ENCODE measurements at regions not wholly inside any gene's neighbourhood (a gene's known extent, or its start where the extent isn't known, plus 50 kb on each side); places are given as distances from the start of the nearest gene placed in this dataset.

DNA sequence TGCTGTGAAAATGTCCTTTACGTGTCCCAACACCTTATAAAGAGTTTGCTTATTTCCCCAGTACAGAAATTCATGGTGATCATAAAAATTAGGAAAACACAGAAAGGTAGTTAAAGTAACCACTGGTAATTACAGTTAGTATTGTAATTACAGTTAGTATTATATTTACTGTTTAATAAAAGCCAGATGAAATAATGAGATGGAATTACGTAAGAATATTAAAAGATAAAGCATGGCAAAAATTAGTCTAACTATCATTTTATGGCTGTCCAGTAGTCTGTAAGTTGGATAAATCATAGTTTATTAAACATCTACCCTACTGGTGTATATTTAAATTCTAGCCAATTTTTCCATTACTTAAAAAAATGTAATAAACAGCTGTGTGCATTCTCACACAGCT, 638.8 kb downstream of the ACTR3B start:
- Histone ChIP-seq H3K36me3 (ENCODE audit: control insufficient read depth, insufficient read depth, low read length) (no peaks in the 10 kb centered on the region), H3K9me3 (ENCODE audit: control insufficient read depth, insufficient read depth, low read depth, low read length) (peaks cover 11% of the 10 kb centered on the region; the same call in 1 of the 2 replicates), H3K4me3 (ENCODE audit: low read depth in 2 of 2, low read length in 2 of 2) (no peak overlapping the region), H3K4me1 (ENCODE audit: control insufficient read depth, insufficient read depth, low read length) (no peaks in the 10 kb centered on the region), H3K27ac (ENCODE audit: low read length) (no peak overlapping the region), H3K27me3 (ENCODE audit: control insufficient read depth, insufficient read depth, low read length) (no peaks in the 10 kb centered on the region)
- ChIA-PET POLR2A (no interaction called here), CTCF (no interaction called here)
- DNase-seq (ENCODE audit: low read depth, low spot score) (no peak), ATAC-seq (no peak)
- intact Hi-C loops (cut with micrococcal nuclease; ENCODE audit: unreplicated experiment) (no loop called here), in situ Hi-C loops (cut with HindIII; ENCODE audit: low pct_unique_long_range_greater_than_20kb, low sequenced_read_pairs) (no loop called here)
- BruUV-seq (replicated peaks): no TSS peak
- no peak for TF ChIP-seq POLR2AphosphoS5 (IDR thresholded peaks at IDR 0.05; ENCODE audit: low read depth, low read length)
- TF ChIP-seq, protein P1, sequence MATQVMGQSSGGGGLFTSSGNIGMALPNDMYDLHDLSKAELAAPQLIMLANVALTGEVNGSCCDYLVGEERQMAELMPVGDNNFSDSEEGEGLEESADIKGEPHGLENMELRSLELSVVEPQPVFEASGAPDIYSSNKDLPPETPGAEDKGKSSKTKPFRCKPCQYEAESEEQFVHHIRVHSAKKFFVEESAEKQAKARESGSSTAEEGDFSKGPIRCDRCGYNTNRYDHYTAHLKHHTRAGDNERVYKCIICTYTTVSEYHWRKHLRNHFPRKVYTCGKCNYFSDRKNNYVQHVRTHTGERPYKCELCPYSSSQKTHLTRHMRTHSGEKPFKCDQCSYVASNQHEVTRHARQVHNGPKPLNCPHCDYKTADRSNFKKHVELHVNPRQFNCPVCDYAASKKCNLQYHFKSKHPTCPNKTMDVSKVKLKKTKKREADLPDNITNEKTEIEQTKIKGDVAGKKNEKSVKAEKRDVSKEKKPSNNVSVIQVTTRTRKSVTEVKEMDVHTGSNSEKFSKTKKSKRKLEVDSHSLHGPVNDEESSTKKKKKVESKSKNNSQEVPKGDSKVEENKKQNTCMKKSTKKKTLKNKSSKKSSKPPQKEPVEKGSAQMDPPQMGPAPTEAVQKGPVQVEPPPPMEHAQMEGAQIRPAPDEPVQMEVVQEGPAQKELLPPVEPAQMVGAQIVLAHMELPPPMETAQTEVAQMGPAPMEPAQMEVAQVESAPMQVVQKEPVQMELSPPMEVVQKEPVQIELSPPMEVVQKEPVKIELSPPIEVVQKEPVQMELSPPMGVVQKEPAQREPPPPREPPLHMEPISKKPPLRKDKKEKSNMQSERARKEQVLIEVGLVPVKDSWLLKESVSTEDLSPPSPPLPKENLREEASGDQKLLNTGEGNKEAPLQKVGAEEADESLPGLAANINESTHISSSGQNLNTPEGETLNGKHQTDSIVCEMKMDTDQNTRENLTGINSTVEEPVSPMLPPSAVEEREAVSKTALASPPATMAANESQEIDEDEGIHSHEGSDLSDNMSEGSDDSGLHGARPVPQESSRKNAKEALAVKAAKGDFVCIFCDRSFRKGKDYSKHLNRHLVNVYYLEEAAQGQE (IDR thresholded peaks at IDR 0.05; ENCODE audit: insufficient read depth in 1 of 2, low read depth in 2 of 2, low read length in 1 of 2): no peak
- TF ChIP-seq SIN3A (IDR thresholded peaks at IDR 0.05; ENCODE audit: borderline replicate concordance, insufficient read depth, low read depth, low read length): no peak
- TF ChIP-seq, protein P2, sequence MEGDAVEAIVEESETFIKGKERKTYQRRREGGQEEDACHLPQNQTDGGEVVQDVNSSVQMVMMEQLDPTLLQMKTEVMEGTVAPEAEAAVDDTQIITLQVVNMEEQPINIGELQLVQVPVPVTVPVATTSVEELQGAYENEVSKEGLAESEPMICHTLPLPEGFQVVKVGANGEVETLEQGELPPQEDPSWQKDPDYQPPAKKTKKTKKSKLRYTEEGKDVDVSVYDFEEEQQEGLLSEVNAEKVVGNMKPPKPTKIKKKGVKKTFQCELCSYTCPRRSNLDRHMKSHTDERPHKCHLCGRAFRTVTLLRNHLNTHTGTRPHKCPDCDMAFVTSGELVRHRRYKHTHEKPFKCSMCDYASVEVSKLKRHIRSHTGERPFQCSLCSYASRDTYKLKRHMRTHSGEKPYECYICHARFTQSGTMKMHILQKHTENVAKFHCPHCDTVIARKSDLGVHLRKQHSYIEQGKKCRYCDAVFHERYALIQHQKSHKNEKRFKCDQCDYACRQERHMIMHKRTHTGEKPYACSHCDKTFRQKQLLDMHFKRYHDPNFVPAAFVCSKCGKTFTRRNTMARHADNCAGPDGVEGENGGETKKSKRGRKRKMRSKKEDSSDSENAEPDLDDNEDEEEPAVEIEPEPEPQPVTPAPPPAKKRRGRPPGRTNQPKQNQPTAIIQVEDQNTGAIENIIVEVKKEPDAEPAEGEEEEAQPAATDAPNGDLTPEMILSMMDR (IDR thresholded peaks at IDR 0.05): no peak
- TF ChIP-seq TCF7L2 (IDR thresholded peaks at IDR 0.05; ENCODE audit: low read depth, low read length): no peak

DNA sequence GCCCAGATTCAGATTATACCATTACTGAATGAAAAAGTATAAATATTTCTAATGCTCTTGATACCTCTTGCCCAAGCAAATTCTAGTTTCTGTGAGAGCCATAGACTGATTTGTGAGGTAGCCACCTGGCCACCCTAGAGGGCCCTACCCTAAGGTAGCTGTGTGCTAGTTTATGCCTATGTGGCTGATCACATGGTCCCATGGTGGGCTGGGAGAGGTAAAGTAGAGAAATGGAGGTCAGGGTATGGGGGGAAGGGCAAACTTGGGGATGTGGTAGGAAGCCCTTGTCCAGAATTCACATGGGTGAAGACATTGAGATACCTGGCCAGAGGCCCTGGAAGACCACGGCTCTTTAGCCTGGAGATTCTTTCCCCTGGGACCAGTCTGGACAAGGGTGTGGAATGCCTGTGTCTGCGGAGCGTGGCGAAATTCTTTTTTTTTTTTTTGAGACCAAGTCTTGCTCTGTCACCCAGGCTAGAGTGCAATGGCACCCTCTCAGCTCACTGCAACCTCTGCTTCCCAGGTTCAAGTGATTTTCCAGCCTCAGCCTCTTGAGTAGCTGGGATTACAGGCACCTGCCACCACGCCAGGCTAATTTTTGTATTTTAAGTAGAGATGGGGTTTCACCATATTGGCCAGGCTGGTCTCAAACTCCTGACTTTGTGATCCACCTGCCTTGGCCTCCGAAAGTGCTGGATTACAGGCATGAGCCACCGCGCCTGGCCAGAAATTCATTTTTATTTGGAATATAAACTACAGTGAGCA, 639.4 kb downstream of the ACTR3B start:
- TF ChIP-seq, protein P2 (IDR thresholded peaks at IDR 0.05): no peak
- no peak for TF ChIP-seq SIN3A (IDR thresholded peaks at IDR 0.05; ENCODE audit: borderline replicate concordance, insufficient read depth, low read depth, low read length)
- TF ChIP-seq POLR2AphosphoS5 (IDR thresholded peaks at IDR 0.05; ENCODE audit: low read depth, low read length): no peak
- no peak for TF ChIP-seq TCF7L2 (IDR thresholded peaks at IDR 0.05; ENCODE audit: low read depth, low read length)
- TF ChIP-seq, protein P1 (IDR thresholded peaks at IDR 0.05; ENCODE audit: insufficient read depth in 1 of 2, low read depth in 2 of 2, low read length in 1 of 2): no peak
- in situ Hi-C loops (cut with HindIII; ENCODE audit: low pct_unique_long_range_greater_than_20kb, low sequenced_read_pairs) (no loop called here), intact Hi-C loops (cut with micrococcal nuclease; ENCODE audit: unreplicated experiment) (no loop called here)
- no peak for ATAC-seq
- DNase-seq (ENCODE audit: low read depth, low spot score): no peak
- Histone ChIP-seq H3K36me3 (ENCODE audit: control insufficient read depth, insufficient read depth, low read length) (no peaks in the 10 kb centered on the region), H3K27ac (ENCODE audit: low read length) (no peak overlapping the region), H3K27me3 (ENCODE audit: control insufficient read depth, insufficient read depth, low read length) (no peaks in the 10 kb centered on the region), H3K4me1 (ENCODE audit: control insufficient read depth, insufficient read depth, low read length) (no peaks in the 10 kb centered on the region), H3K4me3 (ENCODE audit: low read depth in 2 of 2, low read length in 2 of 2) (no peak overlapping the region), H3K9me3 (ENCODE audit: control insufficient read depth, insufficient read depth, low read depth, low read length) (peaks cover 6% of the 10 kb centered on the region; the same call in 1 of the 2 replicates)
- BruUV-seq (replicated peaks): no TSS peak
- CTCF ChIA-PET: no interaction called here
- POLR2A ChIA-PET: no interaction called here
